HepG2 (cell line): ENCODE measurements at regions not wholly inside any gene's neighbourhood (a gene's known extent, or its start where the extent isn't known, plus 50 kb on each side); places are given as distances from the start of the nearest gene placed in this dataset.

Experiments used
- ATAC-seq: fragments of 200-7000 bp; cut with Tn5 transposase; 3 replicates; pipeline ENCODE4 v1.9.1; 2020; ENCODE audit warnings: mild to moderate bottlenecking, moderate library complexity
- BruUV-seq: library from RNA; stranded (reverse); fragments of 400-500 nt; replicated peaks from 2 replicates; lab custom pipeline; 2021; lab: Mats Ljungman, UMichigan
- CTCF ChIA-PET: fragments of 300-600 bp; formaldehyde crosslinking; extraction: SDS; loops from one replicate; lab custom pipeline; 2021; ENCODE audit warnings: low total read pairs, inconsistent platforms, low intra/inter-chr PET ratio; lab: Yijun Ruan, JAX
- POLR2A ChIA-PET: fragments of 350-600 bp; sonication (Branson Sonifier 250); formaldehyde crosslinking; loops from one replicate; lab custom pipeline; 2020; ENCODE audit warnings: antibody characterized with exemption, inconsistent platforms; lab: Yijun Ruan, JAX
- DNase-seq: peaks from one replicate; pipeline ENCODE4 v3.0.0-alpha.2; 2015; ENCODE audit warnings: low spot score
- FAIRE-seq: peaks from 3 replicates; lab custom pipeline; 2011; peaks lifted over from hg19 to GRCh38; lab: Jason Lieb, UNC
- H2AFZ ChIP-seq: one replicate; pipeline ENCODE4 v1.6.1; 2011; ENCODE audit warnings: low read length, inconsistent platforms
- H3K27ac ChIP-seq: fragments of 300-600 bp; 3 replicates; pipeline ENCODE4 v1.8.0; 2011; ENCODE audit warnings: mixed run types, mild to moderate bottlenecking, mixed read lengths, low read length, inconsistent platforms; ENCODE audit not compliant: insufficient read depth; ENCODE audit errors: extremely low read length
- H3K27me3 ChIP-seq, 2 experiments: fragments of 200-600 bp in 1 of 2; 2 replicates in 1 of 2; 3 replicates in 1 of 2; pipeline versions ENCODE4 v1.6.0 to v1.8.0; 2011; ENCODE audit warnings: low read length in 2 of 2, mild to moderate bottlenecking in 2 of 2, moderate library complexity in 2 of 2, inconsistent platforms in 1 of 2; ENCODE audit not compliant: insufficient read depth in 2 of 2, control insufficient read depth in 1 of 2
- H3K36me3 ChIP-seq, 2 experiments: fragments of 200-600 bp in 1 of 2; replicated peaks in 1 of 2; 2 replicates in 1 of 2; 3 replicates in 1 of 2; pipeline versions ENCODE4 v1.5.1 to v1.8.0; 2011; ENCODE audit warnings: low read length in 2 of 2, inconsistent platforms in 1 of 2; ENCODE audit not compliant: insufficient read depth in 2 of 2, control insufficient read depth in 1 of 2
- H3K4me1 ChIP-seq: 2 replicates; pipeline ENCODE4 v1.5.1; 2012; ENCODE audit warnings: low read length, inconsistent platforms; ENCODE audit not compliant: insufficient read depth
- H3K4me2 ChIP-seq: 2 replicates; pipeline ENCODE4 v1.6.0; 2011; ENCODE audit warnings: low read depth, low read length, inconsistent platforms
- H3K4me3 ChIP-seq, 3 experiments: fragments of 200-600 bp in 1 of 3; sonication (generic), shearing (Covaris generic) in 1 of 3; replicated peaks in 1 of 3; 2 replicates each; pipeline ENCODE4 v1.5.1; 2011 to 2016; ENCODE audit warnings: low read length in 3 of 3, inconsistent platforms in 2 of 3, low read depth in 2 of 3, mild to moderate bottlenecking in 2 of 3, control low read depth in 1 of 3, mixed read lengths in 1 of 3; ENCODE audit not compliant: insufficient read depth in 1 of 3
- H3K79me2 ChIP-seq: one replicate; pipeline ENCODE4 v1.6.1; 2011; ENCODE audit warnings: low read length, inconsistent platforms; ENCODE audit not compliant: insufficient read depth
- H3K9ac ChIP-seq: 2 replicates; pipeline ENCODE4 v1.6.0; 2011; ENCODE audit warnings: mild to moderate bottlenecking, low read depth, low read length, inconsistent platforms; ENCODE audit not compliant: insufficient read depth
- H3K9me3 ChIP-seq: 2 replicates; pipeline ENCODE4 v1.5.1; 2012; ENCODE audit warnings: mild to moderate bottlenecking, low read length
- H4K20me1 ChIP-seq: 2 replicates; pipeline ENCODE4 v1.6.0; 2011; ENCODE audit warnings: inconsistent platforms, mild to moderate bottlenecking, low read length, moderate library complexity; ENCODE audit not compliant: insufficient read depth
- ATRX ChIP-seq: sonication (generic); formaldehyde crosslinking; IDR thresholded peaks from 2 replicates; pipeline ENCODE4 v1.4.0; 2020; ENCODE audit warnings: missing genetic modification reagents, borderline replicate concordance
- GFI1 ChIP-seq: sonication (generic); formaldehyde crosslinking; IDR thresholded peaks from 2 replicates; pipeline ENCODE4 v1.5.0; 2020; ENCODE audit warnings: missing genetic modification reagents, mild to moderate bottlenecking, borderline replicate concordance
- MEIS1 ChIP-seq: sonication (generic); formaldehyde crosslinking; IDR thresholded peaks from 2 replicates; pipeline ENCODE4 v1.9.0; 2021; ENCODE audit warnings: mild to moderate bottlenecking, missing genetic modification reagents, moderate library complexity, borderline replicate concordance
- NFATC3 ChIP-seq: sonication (generic); formaldehyde crosslinking; IDR thresholded peaks from 2 replicates; pipeline ENCODE4 v1.5.1; 2020; ENCODE audit warnings: mild to moderate bottlenecking, missing genetic modification reagents
- NR2C2 ChIP-seq: sonication (generic); formaldehyde crosslinking; IDR thresholded peaks from 2 replicates; pipeline ENCODE4 v1.4.0; 2020; ENCODE audit warnings: missing genetic modification reagents, mild to moderate bottlenecking, moderate library complexity, borderline replicate concordance
- SNAPC2 ChIP-seq: sonication (generic); formaldehyde crosslinking; IDR thresholded peaks from 2 replicates; pipeline ENCODE4 v1.8.1; 2022; ENCODE audit warnings: mild to moderate bottlenecking, missing genetic modification reagents
- SP1 ChIP-seq, 2 experiments: fragments of 450-650 bp in 1 of 2; sonication (generic) in 1 of 2; formaldehyde crosslinking in 1 of 2; IDR thresholded peaks; 2 replicates each; pipeline versions ENCODE4 v1.4.0 to v1.6.1; 2016 to 2020; ENCODE audit warnings: missing genetic modification reagents in 1 of 2
- TBL1XR1 ChIP-seq: fragments of 150-350 bp; IDR thresholded peaks from 2 replicates; pipeline ENCODE4 v1.6.1; 2014; ENCODE audit warnings: borderline replicate concordance, low read length; ENCODE audit not compliant: partially characterized antibody
- U2AF1 ChIP-seq: fragments of 200-400 bp; formaldehyde crosslinking; optimal IDR thresholded peaks from 2 replicates; pipeline ENCODE3; 2017; ENCODE audit warnings: mild to moderate bottlenecking, low read depth, low read length
- ZBTB3 ChIP-seq: sonication (generic); formaldehyde crosslinking; IDR thresholded peaks from 2 replicates; pipeline ENCODE4 v1.4.0; 2020; ENCODE audit warnings: low read depth, mild to moderate bottlenecking, moderate library complexity, missing genetic modification reagents, borderline replicate concordance
- ZFY ChIP-seq: sonication (generic); formaldehyde crosslinking; IDR thresholded peaks from 2 replicates; pipeline ENCODE4 v1.4.0; 2020; ENCODE audit warnings: missing genetic modification reagents
- ZNF17 ChIP-seq: sonication (generic); formaldehyde crosslinking; IDR thresholded peaks from 2 replicates; pipeline ENCODE4 v1.5.0; 2020; ENCODE audit warnings: mild to moderate bottlenecking, missing genetic modification reagents
- ZNF207 ChIP-seq: fragments of 450-650 bp; IDR thresholded peaks from 2 replicates; pipeline ENCODE4 v1.6.1; 2016; ENCODE audit warnings: antibody characterized with exemption, borderline replicate concordance
- WGBS: methylation state at CpG from one replicate; pipeline ENCODE4 v1.1.6; 2017; ENCODE audit warnings: low lambda C conversion rate; 5-methylcytosine and 5-hydroxymethylcytosine counted together
- in situ Hi-C: cut with HindIII; loops from 2 replicates; pipeline ENCODE4 v1.10.0; 2017; ENCODE audit warnings: low pct_unique_long_range_greater_than_20kb; ENCODE audit not compliant: extremely low pct_ligation_motif_present
- intact Hi-C: fragments of 100-400 bp; cut with micrococcal nuclease; formaldehyde crosslinking; loops from one replicate; pipeline ENCODE4 v1.10.0; 2022; ENCODE audit not compliant: unreplicated experiment
- TF ChIP-seq, protein P1 (sequence below): sonication (generic); formaldehyde crosslinking; IDR thresholded peaks from 2 replicates; pipeline ENCODE4 v1.4.0; 2020; ENCODE audit warnings: missing genetic modification reagents
- TF ChIP-seq, protein P2 (sequence below): sonication (generic); formaldehyde crosslinking; conservative IDR thresholded peaks from 2 replicates; pipeline ENCODE4 v1.8.1; 2023; ENCODE audit warnings: missing genetic modification reagents

GRCh38 chr2:142423603-142424002 is 292.8 kb upstream of the LRP1B start:
- Histone ChIP-seq H2AFZ (no peak overlapping the region), H3K9me3 (no peaks in the 10 kb centered on the region), H4K20me1 (no peaks in the 10 kb centered on the region), H3K9ac (no peak overlapping the region), H3K4me2 (no peak overlapping the region), H3K27me3 (no peaks in the 10 kb centered on the region), H3K4me3 (no peak overlapping the region), H3K79me2 (no peaks in the 10 kb centered on the region), H3K4me1 (no peaks in the 10 kb centered on the region), H3K27ac (no peak overlapping the region), H3K36me3 (no peaks in the 10 kb centered on the region)
- ATAC-seq (no peak), FAIRE-seq (no peak), DNase-seq (no peak)
- WGBS: 0% methylated on average over 1 of the region's 1 CpG
- POLR2A ChIA-PET: no interaction called here
- TF ChIP-seq NR2C2 (CRISPR knock-in tag) (no peak), ZBTB3 (CRISPR knock-in tag) (no peak), SNAPC2 (CRISPR knock-in tag) (no peak), TBL1XR1 (no peak), U2AF1 (no peak), GFI1 (CRISPR knock-in tag) (no peak), NFATC3 (CRISPR knock-in tag) (no peak), ZNF17 (CRISPR knock-in tag) (no peak), ZFY (no peak), MEIS1 (no peak), SP1 (IDR thresholded peaks at IDR 0.05) (no peak), SP1 (CRISPR knock-in tag; IDR thresholded peaks at IDR 0.05) (no peak), ZNF207 (no peak), ATRX (no peak)
- TF ChIP-seq, protein P1, sequence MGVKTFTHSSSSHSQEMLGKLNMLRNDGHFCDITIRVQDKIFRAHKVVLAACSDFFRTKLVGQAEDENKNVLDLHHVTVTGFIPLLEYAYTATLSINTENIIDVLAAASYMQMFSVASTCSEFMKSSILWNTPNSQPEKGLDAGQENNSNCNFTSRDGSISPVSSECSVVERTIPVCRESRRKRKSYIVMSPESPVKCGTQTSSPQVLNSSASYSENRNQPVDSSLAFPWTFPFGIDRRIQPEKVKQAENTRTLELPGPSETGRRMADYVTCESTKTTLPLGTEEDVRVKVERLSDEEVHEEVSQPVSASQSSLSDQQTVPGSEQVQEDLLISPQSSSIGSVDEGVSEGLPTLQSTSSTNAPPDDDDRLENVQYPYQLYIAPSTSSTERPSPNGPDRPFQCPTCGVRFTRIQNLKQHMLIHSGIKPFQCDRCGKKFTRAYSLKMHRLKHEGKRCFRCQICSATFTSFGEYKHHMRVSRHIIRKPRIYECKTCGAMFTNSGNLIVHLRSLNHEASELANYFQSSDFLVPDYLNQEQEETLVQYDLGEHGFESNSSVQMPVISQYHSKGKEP (CRISPR knock-in tag): no peak
- TF ChIP-seq, protein P2, sequence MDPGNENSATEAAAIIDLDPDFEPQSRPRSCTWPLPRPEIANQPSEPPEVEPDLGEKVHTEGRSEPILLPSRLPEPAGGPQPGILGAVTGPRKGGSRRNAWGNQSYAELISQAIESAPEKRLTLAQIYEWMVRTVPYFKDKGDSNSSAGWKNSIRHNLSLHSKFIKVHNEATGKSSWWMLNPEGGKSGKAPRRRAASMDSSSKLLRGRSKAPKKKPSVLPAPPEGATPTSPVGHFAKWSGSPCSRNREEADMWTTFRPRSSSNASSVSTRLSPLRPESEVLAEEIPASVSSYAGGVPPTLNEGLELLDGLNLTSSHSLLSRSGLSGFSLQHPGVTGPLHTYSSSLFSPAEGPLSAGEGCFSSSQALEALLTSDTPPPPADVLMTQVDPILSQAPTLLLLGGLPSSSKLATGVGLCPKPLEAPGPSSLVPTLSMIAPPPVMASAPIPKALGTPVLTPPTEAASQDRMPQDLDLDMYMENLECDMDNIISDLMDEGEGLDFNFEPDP (CRISPR knock-in tag): no peak
- in situ Hi-C loops (no loop called here), intact Hi-C loops (no loop called here)
- no TSS peak for BruUV-seq
- CTCF ChIA-PET: no interaction called here
